ENCODE measurements at regions not wholly inside any gene's neighbourhood (a gene's known extent, or its start where the extent isn't known, plus 50 kb on each side); places are given as distances from the start of the nearest gene placed in this dataset.

GRCh38 chr17:77577491-77577890 is 381.0 kb upstream of the TNRC6C start:
- POLR2A ChIA-PET (ENCODE audit: partially characterized antibody): no interaction called here
- CTCF ChIA-PET (ENCODE audit: partially characterized antibody): interaction anchor here (2.3 kb wide), 1 partner anchor 18 kb away, joined by 7 read pairs; no protein-coding TSS in a partner anchor
- WGBS, 2 experiments (ENCODE audit: extremely low coverage in 1 of 2, insufficient coverage in 1 of 2, insufficient read length in 1 of 2, insufficient replicate concordance in 2 of 2, low coverage in 1 of 2, low lambda C conversion rate in 2 of 2, missing lambda C conversion rate in 1 of 2): 93% methylated on average over 7 of the region's 7 CpGs; no CpG with 5 or more reads in 1 of the 2 experiments

More at GRCh38 chr17:77577491-77577890, 381.0 kb upstream of the TNRC6C start:
- Histone ChIP-seq H3K27me3 (replicated peaks in 1 of 4; ENCODE audit: control insufficient read depth in 3 of 4, extremely low read depth in 1 of 4, insufficient read depth in 3 of 4, low read length in 3 of 4) (no peaks in the 10 kb centered on the region; a peak in 1 of 7 replicates), H4K20me1 (replicated peaks in 1 of 2; ENCODE audit: control insufficient read depth in 1 of 2, insufficient read depth in 2 of 2, low read length in 2 of 2) (no peaks in the 10 kb centered on the region), H3K9ac (replicated peaks in 1 of 4; ENCODE audit: extremely low read depth in 1 of 4, low read depth in 3 of 4, low read length in 3 of 4) (no peak overlapping the region), H3K56ac (replicated peaks; ENCODE audit: insufficient read length, low read depth, low read length) (no peak overlapping the region), H2AFZ (ENCODE audit: low read length) (no peak overlapping the region), H3K14ac (ENCODE audit: insufficient read length) (no peak overlapping the region), H4K91ac (replicated peaks; ENCODE audit: insufficient read length, low read length) (no peak overlapping the region), H2BK120ac (replicated peaks; ENCODE audit: low read depth, low read length) (no peak overlapping the region), H3K9me3 (ENCODE audit: insufficient read depth in 2 of 2, low read depth in 1 of 2, low read length in 1 of 2) (no peaks in the 10 kb centered on the region), H3K4ac (replicated peaks; ENCODE audit: insufficient read length, low read depth, low read length) (no peak overlapping the region), H2BK20ac (ENCODE audit: low read length) (no peak overlapping the region), H3K79me1 (ENCODE audit: low read depth, low read length) (no peaks in the 10 kb centered on the region), H3K4me3 (ENCODE audit: extremely low read depth in 1 of 4, insufficient read depth in 2 of 4, low read depth in 3 of 4, low read length in 4 of 4) (no peak overlapping the region), H3K36me3 (ENCODE audit: control insufficient read depth in 2 of 4, insufficient read depth in 4 of 4, low read length in 3 of 4) (no peaks in the 10 kb centered on the region), H2AK5ac (ENCODE audit: low read depth, low read length) (no peak overlapping the region), H2BK15ac (ENCODE audit: low read length) (no peak overlapping the region), H4K8ac (ENCODE audit: extremely low read depth, insufficient read depth, low read length) (no peak overlapping the region), H2BK12ac (ENCODE audit: low read depth, low read length) (no peak overlapping the region), H4K5ac (ENCODE audit: insufficient read length, low read depth, low read length) (no peak overlapping the region), H3K4me1 (replicated peaks in 1 of 4; ENCODE audit: control insufficient read depth in 3 of 4, insufficient read depth in 4 of 4, low read length in 3 of 4) (peaks cover 0 to 2% (median 0%) of the 10 kb centered on the region in 4 experiments; a peak in 2 of 7 replicates), H3K18ac (ENCODE audit: extremely low read depth, low read length) (no peak overlapping the region), H3K4me2 (ENCODE audit: insufficient read depth in 1 of 2, low read depth in 2 of 2, low read length in 2 of 2) (no peak overlapping the region), H3K27ac (ENCODE audit: low read depth, low read length) (no peak overlapping the region), H3K23me2 (ENCODE audit: low read depth, low read length) (no peaks in the 10 kb centered on the region), H3K79me2 (ENCODE audit: control insufficient read depth in 1 of 2, insufficient read depth in 2 of 2, low read length in 2 of 2) (no peaks in the 10 kb centered on the region), H3K23ac (ENCODE audit: insufficient read length) (no peak overlapping the region), H2BK5ac (ENCODE audit: low read depth, low read length) (no peak overlapping the region)
- DNase-seq (ENCODE audit: low read depth in 1 of 2, low spot score in 2 of 2) (no peak), FAIRE-seq (no peak)
- TF ChIP-seq BRCA1 (IDR thresholded peaks at IDR 0.05; ENCODE audit: low read depth, low read length): no peak
- TF ChIP-seq CBX5 (IDR thresholded peaks at IDR 0.05; ENCODE audit: low read depth, low read length): no peak
- no peak for TF ChIP-seq NRF1 (IDR thresholded peaks at IDR 0.05; ENCODE audit: low read depth, low read length)
- no peak for TF ChIP-seq ZNF274 (IDR thresholded peaks at IDR 0.05; ENCODE audit: borderline replicate concordance, extremely low read depth, low read length)
- TF ChIP-seq RAD21 (IDR thresholded peaks at IDR 0.05 in 1 of 2, conservative IDR thresholded peaks at IDR 0.05 in 1 of 2; ENCODE audit: low read depth in 2 of 2, low read length in 2 of 2): no peak
- no peak for TF ChIP-seq NANOG (IDR thresholded peaks at IDR 0.05; ENCODE audit: insufficient read depth, low read depth, low read length, poor library complexity, severe bottlenecking)
- no peak for TF ChIP-seq SIN3A (conservative IDR thresholded peaks at IDR 0.05 in 1 of 2, IDR thresholded peaks at IDR 0.05 in 1 of 2; ENCODE audit: low read depth in 1 of 2, low read length in 2 of 2)
- TF ChIP-seq, protein P1, sequence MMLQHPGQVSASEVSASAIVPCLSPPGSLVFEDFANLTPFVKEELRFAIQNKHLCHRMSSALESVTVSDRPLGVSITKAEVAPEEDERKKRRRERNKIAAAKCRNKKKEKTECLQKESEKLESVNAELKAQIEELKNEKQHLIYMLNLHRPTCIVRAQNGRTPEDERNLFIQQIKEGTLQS (IDR thresholded peaks at IDR 0.05; ENCODE audit: insufficient read depth, low read depth, low read length): no peak
- TF ChIP-seq HDAC6 (IDR thresholded peaks at IDR 0.05; ENCODE audit: low read depth, low read length): no peak
